SK-N-SH (cell line): ENCODE measurements at regions not wholly inside any gene's neighbourhood (a gene's known extent, or its start where the extent isn't known, plus 50 kb on each side); places are given as distances from the start of the nearest gene placed in this dataset.

ENCODE experiments used
- CTCF ChIA-PET: fragments of 300-600, 350-600 bp; formaldehyde crosslinking; extraction: SDS; loops from one replicate; lab custom pipeline; 2021; lab: Yijun Ruan, JAX
- POLR2A ChIA-PET: fragments of 350-600 bp; sonication (Branson Sonifier 250); formaldehyde crosslinking; extraction: SDS; loops from one replicate; lab custom pipeline; 2020; ENCODE audit warnings: antibody characterized with exemption, inconsistent platforms; lab: Yijun Ruan, JAX
- DNase-seq: peaks from one replicate; pipeline ENCODE4 v3.0.0; 2012
- H2AFZ ChIP-seq: fragments of 200-600 bp; sonication (generic); 2 replicates; pipeline ENCODE4 v1.8.1; 2016; ENCODE audit warnings: antibody characterized with exemption, mild to moderate bottlenecking, low read depth
- H3F3A ChIP-seq: fragments of 200-600 bp; sonication (generic); replicated peaks from 2 replicates; pipeline ENCODE3; 2016; ENCODE audit warnings: antibody characterized with exemption, mild to moderate bottlenecking; ENCODE audit not compliant: insufficient read depth
- H3K27ac ChIP-seq, 2 experiments: fragments of 200-500 bp in 1 of 2; fragments of 200-600 bp in 1 of 2; sonication (Bioruptor generic) in 1 of 2; sonication (generic), shearing (Covaris generic) in 1 of 2; 2 replicates each; pipeline versions ENCODE4 v1.5.1 to v1.6.1; 2014 to 2016; ENCODE audit warnings: low read depth in 2 of 2, inconsistent platforms in 1 of 2, low read length in 1 of 2, mild to moderate bottlenecking in 1 of 2, mixed read lengths in 1 of 2
- H3K27me3 ChIP-seq: fragments of 200-600 bp; sonication (generic), shearing (Covaris generic); 2 replicates; pipeline ENCODE4 v1.6.1; 2016; ENCODE audit warnings: mixed run types; ENCODE audit not compliant: insufficient read depth
- H3K36me3 ChIP-seq, 2 experiments: fragments of 200-500 bp in 1 of 2; fragments of 200-600 bp in 1 of 2; sonication (Bioruptor generic) in 1 of 2; sonication (generic) in 1 of 2; replicated peaks in 1 of 2; 2 replicates each; pipeline versions ENCODE3 to v1.5.1; 2014 to 2016; ENCODE audit warnings: low read length in 1 of 2, mild to moderate bottlenecking in 1 of 2; ENCODE audit not compliant: insufficient read depth in 2 of 2, control insufficient read depth in 1 of 2
- H3K4me1 ChIP-seq, 2 experiments: fragments of 200-500 bp in 1 of 2; fragments of 200-600 bp in 1 of 2; sonication (Bioruptor generic) in 1 of 2; sonication (generic), shearing (Covaris generic) in 1 of 2; 2 replicates each; pipeline versions ENCODE4 v1.5.1 to v1.6.1; 2014 to 2016; ENCODE audit warnings: low read depth in 1 of 2, low read length in 1 of 2, mixed run types in 1 of 2; ENCODE audit not compliant: insufficient read depth in 2 of 2, control insufficient read depth in 1 of 2
- H3K4me2 ChIP-seq: fragments of 200-600 bp; sonication (generic), shearing (Covaris generic); 2 replicates; pipeline ENCODE4 v1.6.1; 2017; ENCODE audit warnings: mixed run types
- H3K4me3 ChIP-seq, 2 experiments: fragments of 200-500 bp in 1 of 2; fragments of 200-600 bp in 1 of 2; sonication (Bioruptor generic) in 1 of 2; sonication (generic), shearing (Covaris generic) in 1 of 2; 2 replicates each; pipeline versions ENCODE4 v1.5.1 to v1.8.1; 2014 to 2016; ENCODE audit warnings: low read depth in 2 of 2, inconsistent platforms in 1 of 2, low read length in 1 of 2, mild to moderate bottlenecking in 1 of 2, mixed read lengths in 1 of 2, moderate library complexity in 1 of 2
- H3K79me2 ChIP-seq: fragments of 200-600 bp; sonication (generic); 2 replicates; pipeline ENCODE4 v1.8.1; 2017; ENCODE audit warnings: mild to moderate bottlenecking; ENCODE audit not compliant: insufficient read depth
- H3K9ac ChIP-seq: fragments of 200-600 bp; sonication (generic); 2 replicates; pipeline ENCODE4 v1.6.1; 2017; ENCODE audit warnings: mixed run types
- H3K9me2 ChIP-seq: fragments of 200-600 bp; sonication (generic); 2 replicates; pipeline ENCODE4 v1.6.1; 2017; ENCODE audit warnings: mixed run types
- H3K9me3 ChIP-seq: fragments of 200-600 bp; sonication (generic); 2 replicates; pipeline ENCODE4 v1.6.1; 2017; ENCODE audit warnings: mixed run types, mild to moderate bottlenecking, moderate library complexity
- H4K20me1 ChIP-seq: fragments of 200-600 bp; sonication (generic); 2 replicates; pipeline ENCODE4 v1.6.1; 2017; ENCODE audit warnings: mild to moderate bottlenecking, mixed run types; ENCODE audit not compliant: insufficient read depth
- CHD2 ChIP-seq: fragments of 150-350 bp; IDR thresholded peaks from 2 replicates; pipeline ENCODE4 v1.6.1; 2018; ENCODE audit warnings: low read length; ENCODE audit not compliant: partially characterized antibody
- EP300 ChIP-seq, 2 experiments: IDR thresholded peaks; 2 replicates each; pipeline versions ENCODE4 v1.4.0 to v1.6.1; 2012; ENCODE audit warnings: borderline replicate concordance in 1 of 2, low read depth in 1 of 2, low read length in 1 of 2
- EZH2phosphoT487 ChIP-seq: fragments of 200-600 bp; sonication (generic); IDR thresholded peaks from 2 replicates; pipeline ENCODE4 v1.6.1; 2017; ENCODE audit warnings: low read depth, mixed run types, mild to moderate bottlenecking, antibody characterized with exemption, moderate library complexity, borderline replicate concordance
- FOSL2 ChIP-seq: IDR thresholded peaks from 2 replicates; pipeline ENCODE4 v1.4.0; 2012; ENCODE audit warnings: low read depth, mild to moderate bottlenecking, moderate library complexity, borderline replicate concordance
- FOXJ3 ChIP-seq: sonication (generic); formaldehyde crosslinking; IDR thresholded peaks from 2 replicates; pipeline ENCODE4 v1.5.1; 2020; ENCODE audit warnings: mild to moderate bottlenecking, missing genetic modification reagents
- FOXM1 ChIP-seq: IDR thresholded peaks from 2 replicates; pipeline ENCODE4 v1.4.0; 2012; ENCODE audit warnings: low read depth, mild to moderate bottlenecking
- GABPA ChIP-seq: IDR thresholded peaks from 2 replicates; pipeline ENCODE4 v1.4.0; 2012; ENCODE audit warnings: low read depth, mild to moderate bottlenecking
- JUND ChIP-seq: IDR thresholded peaks from 2 replicates; pipeline ENCODE4 v1.4.0; 2012
- MXI1 ChIP-seq: IDR thresholded peaks from 2 replicates; pipeline ENCODE4 v1.6.1; 2012; ENCODE audit warnings: mild to moderate bottlenecking, low read depth, low read length, improper control_type of control experiment
- RAD21 ChIP-seq: IDR thresholded peaks from 2 replicates; pipeline ENCODE4 v1.6.1; 2012; ENCODE audit warnings: mild to moderate bottlenecking, low read length
- SMC3 ChIP-seq: IDR thresholded peaks from 2 replicates; pipeline ENCODE4 v1.6.1; 2012; ENCODE audit warnings: low read depth, low read length, improper control_type of control experiment
- TAF1 ChIP-seq: IDR thresholded peaks from 2 replicates; pipeline ENCODE4 v1.6.1; 2012; ENCODE audit warnings: low read depth, mild to moderate bottlenecking, low read length, moderate library complexity, borderline replicate concordance
- TEAD4 ChIP-seq: IDR thresholded peaks from 2 replicates; pipeline ENCODE4 v1.4.0; 2012; ENCODE audit warnings: mild to moderate bottlenecking, borderline replicate concordance; ENCODE audit not compliant: insufficient read depth
- USF1 ChIP-seq: IDR thresholded peaks from 2 replicates; pipeline ENCODE4 v1.4.0; 2012; ENCODE audit warnings: low read depth, borderline replicate concordance
- USF2 ChIP-seq: fragments of 150-350 bp; IDR thresholded peaks from 2 replicates; pipeline ENCODE4 v1.6.1; 2017; ENCODE audit warnings: antibody characterized with exemption, low read length, low read depth, borderline replicate concordance
- WGBS: methylation state at CpG from one replicate; pipeline ENCODE4 v1.1.6; 2017; ENCODE audit warnings: low lambda C conversion rate; 5-methylcytosine and 5-hydroxymethylcytosine counted together

GRCh38 chr3:48088749-48089466 lies 72.7 kb upstream of the MAP4 start (continued):
- no peak for TF ChIP-seq FOXJ3 (CRISPR knock-in tag)
- 0 out of 2 replicates have a peak, but pooled peaks have one; percentile 7 for TF ChIP-seq USF1
- TF ChIP-seq TEAD4, result no peak
- no peak; a peak in 1 of 4 replicates for TF ChIP-seq EP300 (IDR thresholded peaks at IDR 0.05; ENCODE audit: borderline replicate concordance in 1 of 2, low read depth in 1 of 2, low read length in 1 of 2)
- TF ChIP-seq EZH2phosphoT487, result no peak
- no peak for TF ChIP-seq JUND
- no peak for TF ChIP-seq USF2
- TF ChIP-seq RAD21, result no peak
- TF ChIP-seq MXI1, result peak; percentile 87
- TF ChIP-seq FOXM1, result no peak
- TF ChIP-seq, all 33 proteins: peak for 9

- Histone ChIP-seq H3K9ac (peak overlapping the region; percentile 96), H3K27ac (peak overlapping the region; percentile 79 to 87), H3K4me1 (peaks cover 3 to 4% of the 10 kb centered on the region in 2 experiments; a peak in 3 of 4 replicates), H3K4me2 (peak overlapping the region; percentile 78), H3K79me2 (peaks cover 55% of the 10 kb centered on the region), H3K36me3 (peaks cover 0 to 20% of the 10 kb centered on the region in 2 experiments), H3K4me3 (peak overlapping the region; percentile 62 to 89), H4K20me1 (peaks cover 41% of the 10 kb centered on the region), H3K9me2 (no peaks in the 10 kb centered on the region), H3F3A (peaks cover 18% of the 10 kb centered on the region), H3K27me3 (no peaks in the 10 kb centered on the region), H3K9me3 (no peaks in the 10 kb centered on the region), H2AFZ (no peak overlapping the region)
- TF ChIP-seq SMC3 (no peak), FOSL2 (no peak), RAD21 (0 out of 2 replicates have a peak, but pooled peaks have one; percentile 21), TAF1 (0 out of 2 replicates have a peak, but pooled peaks have one; percentile 8), MXI1 (peak; percentile 60; the same call in 1 of the 2 replicates), GABPA (no peak), CHD2 (peak; percentile 44)
- POLR2A ChIA-PET, result interaction anchor here (0.9 to 1.6 kb wide), 4 partner anchors 9 to 98 kb away, joined by 3 to 7 read pairs (median 3); no protein-coding TSS in a partner anchor
- CTCF ChIA-PET, result interaction anchor here (0.8 to 1.2 kb wide), 3 partner anchors 98 to 264 kb away, joined by 3 to 5 read pairs (median 3); no protein-coding TSS in a partner anchor
- DNase-seq, result peak; percentile 72
- WGBS, result 3% methylated on average over 9 of the region's 40 CpGs
Measured at GRCh38 chr3:48088056-48088748, 72.0 kb upstream of the MAP4 start.
